Fibroblast of skin of right biceps (primary cell): ENCODE measurements at regions not wholly inside any gene's neighbourhood (a gene's known extent, or its start where the extent isn't known, plus 50 kb on each side); places are given as distances from the start of the nearest gene placed in this dataset.

Experiments
- DNase-seq: peaks from one replicate; pipeline ENCODE4 v3.0.0-alpha.2; 2013

DNA sequence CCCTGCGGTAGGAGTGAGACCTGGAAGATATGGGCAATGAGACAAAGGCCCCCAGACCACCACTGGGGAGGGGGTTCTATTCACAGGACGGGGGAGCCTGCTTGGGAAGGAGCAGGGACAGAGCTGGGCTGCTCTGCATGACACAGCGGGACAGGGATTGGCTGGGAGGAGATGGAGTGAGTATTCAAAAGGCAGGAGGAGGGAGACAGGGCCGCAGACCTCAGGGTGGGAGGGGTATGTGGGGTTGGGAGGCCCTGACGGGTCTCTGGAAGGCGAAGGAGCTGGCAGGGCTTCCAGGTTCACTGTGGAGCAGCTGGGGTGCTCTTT lies 60.8 kb upstream of the RPS6KA2 start:
- no peak for DNase-seq

DNA sequence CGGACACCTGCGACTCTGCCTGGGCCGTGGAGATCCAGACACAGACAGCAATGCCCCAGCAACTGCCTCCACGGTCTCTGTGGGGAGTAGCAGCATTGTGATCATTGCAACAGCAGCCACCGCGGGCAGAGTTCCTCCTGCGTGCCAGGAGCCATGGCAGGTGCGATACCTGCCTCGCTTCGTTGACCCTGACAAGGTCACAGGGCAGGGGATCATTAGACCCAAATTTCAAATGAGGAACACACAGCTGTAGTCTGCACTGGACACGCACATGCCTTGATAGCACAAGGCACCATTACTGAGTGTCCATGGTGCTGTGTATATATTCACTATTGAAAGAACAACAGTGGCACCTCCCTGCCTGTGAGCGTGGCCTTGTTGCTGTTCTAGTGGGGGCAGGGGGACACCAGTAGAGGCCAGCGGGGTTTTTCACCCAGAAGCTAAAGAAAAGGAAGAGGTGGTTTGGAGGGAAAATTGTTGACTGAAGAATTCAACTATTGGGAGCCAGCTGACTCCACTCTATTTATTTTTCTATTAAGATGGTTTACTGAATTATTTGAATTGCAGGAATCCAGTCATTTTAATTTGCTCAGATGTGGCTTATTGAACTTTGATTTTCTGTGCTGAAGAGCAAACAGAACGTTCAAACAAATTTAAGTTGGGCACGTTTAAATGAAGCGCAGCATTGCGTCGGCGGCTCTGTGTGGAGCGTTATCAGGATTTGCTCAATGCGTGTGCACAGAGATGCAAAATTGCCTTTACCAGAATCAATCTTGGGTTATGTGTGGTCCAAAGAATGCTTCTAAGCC lies 60.2 kb upstream of the RPS6KA2 start:
- no peak for DNase-seq

DNA sequence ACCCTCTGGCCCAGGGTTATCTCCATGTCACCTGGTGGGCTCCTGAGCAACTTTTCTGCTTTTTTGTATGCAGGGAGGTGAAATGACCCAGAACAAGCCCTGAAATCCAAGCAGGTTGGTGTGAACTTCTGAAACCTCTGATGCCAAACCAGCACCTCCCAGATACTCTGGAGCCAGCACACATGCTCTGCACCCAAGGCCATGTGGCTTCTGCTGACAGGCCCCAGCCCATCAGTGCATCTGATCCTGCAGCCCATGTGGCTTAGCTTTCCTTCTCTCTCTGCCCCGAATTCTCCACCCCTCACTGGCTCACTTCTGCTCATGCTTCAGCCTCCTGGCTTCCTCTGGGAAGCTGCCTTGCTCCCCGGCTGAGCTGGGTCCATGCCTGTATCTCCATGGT lies 59.3 kb upstream of the RPS6KA2 start:
- no peak for DNase-seq

- no peak for DNase-seq
These were observed 57.8 kb upstream of the RPS6KA2 start for GRCh38 chr6:166684866-166685265.

DNA sequence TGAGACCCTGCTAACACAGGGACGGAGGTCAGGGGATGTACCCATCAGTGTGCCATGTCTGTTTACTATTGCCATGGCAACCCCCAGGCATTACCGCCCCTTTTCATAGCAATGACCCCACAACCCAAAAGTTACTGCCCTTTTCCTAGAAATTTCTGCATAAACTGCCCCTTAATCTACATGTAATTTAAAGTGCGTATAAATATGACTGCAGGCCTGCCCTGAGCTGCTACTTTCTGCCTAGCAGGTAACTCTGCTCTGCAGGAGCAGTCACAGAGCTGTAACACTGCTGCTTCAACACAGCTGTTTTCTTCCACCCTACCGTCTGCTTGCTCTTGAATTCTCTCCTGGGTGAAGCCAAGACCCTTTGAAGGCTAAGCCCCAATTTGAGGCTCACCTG lies 57.1 kb upstream of the RPS6KA2 start:
- DNase-seq, result no peak

- DNase-seq, result peak; percentile 66
These were observed 56.4 kb upstream of the RPS6KA2 start for GRCh38 chr6:166683477-166683876.

DNA sequence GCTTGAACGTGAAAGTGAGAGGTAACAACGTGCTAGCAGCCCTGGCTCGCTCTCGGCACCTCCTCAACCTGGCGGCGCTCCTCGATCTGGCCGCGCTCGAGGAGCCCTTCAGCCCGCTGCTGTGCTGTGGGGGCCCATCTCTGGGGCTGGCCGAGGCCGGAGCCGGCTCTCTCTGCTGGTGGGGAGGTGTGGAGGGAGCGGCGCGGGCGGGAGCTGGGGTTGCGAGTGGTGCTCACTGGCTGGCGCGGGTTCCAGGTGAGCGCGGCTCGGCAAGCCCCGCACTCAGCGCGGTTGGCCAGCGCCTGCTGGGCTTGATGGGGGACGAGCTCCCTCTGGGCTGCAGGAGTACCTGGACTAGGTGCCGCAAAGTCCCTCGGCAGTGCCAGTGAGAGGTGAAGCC lies 52.5 kb upstream of the RPS6KA2 start:
- no peak for DNase-seq

- DNase-seq, result no peak
These were observed 51.4 kb upstream of the RPS6KA2 start for GRCh38 chr6:166678426-166678825.

DNA sequence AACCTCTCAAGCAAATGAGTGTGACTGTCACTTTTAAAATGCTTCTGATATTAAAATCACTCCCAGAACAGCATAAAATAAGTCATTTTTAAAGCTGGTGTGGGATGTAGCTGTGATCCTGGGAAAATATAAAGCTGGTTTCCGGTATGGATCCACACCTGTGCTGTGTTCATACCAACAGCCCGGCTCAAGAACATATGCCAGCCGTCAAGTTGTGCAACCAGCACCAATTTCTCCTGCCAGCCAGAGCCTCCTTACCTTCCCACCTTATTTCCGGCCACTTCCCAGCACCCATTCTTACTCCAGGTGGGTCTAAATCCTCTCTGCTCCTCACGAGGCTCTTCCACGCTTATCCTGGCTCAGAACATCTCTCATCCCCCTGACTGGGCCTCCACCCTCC lies 50.9 kb upstream of the RPS6KA2 start:
- DNase-seq, result no peak
